ENCODE measurements at regions not wholly inside any gene's neighbourhood (a gene's known extent, or its start where the extent isn't known, plus 50 kb on each side); places are given as distances from the start of the nearest gene placed in this dataset.

DNA sequence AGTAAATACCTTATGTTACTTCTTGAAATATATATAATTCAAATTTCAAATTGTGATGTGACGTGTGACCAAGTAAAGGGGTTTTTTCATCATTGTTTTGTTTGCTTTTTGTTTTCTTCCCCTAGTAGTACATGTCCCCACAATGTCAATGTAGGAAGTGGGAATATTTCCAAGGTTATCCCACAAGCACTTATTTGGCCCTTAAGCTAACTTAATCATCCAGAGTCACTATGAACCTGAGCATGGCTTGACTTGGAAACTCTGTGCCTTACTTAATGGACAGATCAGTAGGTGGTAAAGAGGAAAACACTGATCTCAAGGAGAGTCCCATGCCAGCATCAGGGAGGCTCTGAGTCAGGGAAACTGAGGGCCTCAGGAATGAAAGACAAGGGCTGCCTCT lies 569.3 kb upstream of the IGFBP3 start:
- no peaks in the 10 kb centered on the region for H3K27me3 ChIP-seq (ENCODE audit: control insufficient read depth, insufficient read depth, low read length)
- no peak overlapping the region for H3K4me3 ChIP-seq (ENCODE audit: low read depth, low read length)
- H3K36me3 ChIP-seq (ENCODE audit: control insufficient read depth, insufficient read depth, low read length): no peaks in the 10 kb centered on the region
- no peak overlapping the region for H3K9ac ChIP-seq (ENCODE audit: low read depth, low read length)
- no peaks in the 10 kb centered on the region for H3K9me3 ChIP-seq (ENCODE audit: control insufficient read depth, insufficient read depth, low read length)
- H3K4me1 ChIP-seq (ENCODE audit: control insufficient read depth, insufficient read depth, low read length): no peaks in the 10 kb centered on the region

DNA sequence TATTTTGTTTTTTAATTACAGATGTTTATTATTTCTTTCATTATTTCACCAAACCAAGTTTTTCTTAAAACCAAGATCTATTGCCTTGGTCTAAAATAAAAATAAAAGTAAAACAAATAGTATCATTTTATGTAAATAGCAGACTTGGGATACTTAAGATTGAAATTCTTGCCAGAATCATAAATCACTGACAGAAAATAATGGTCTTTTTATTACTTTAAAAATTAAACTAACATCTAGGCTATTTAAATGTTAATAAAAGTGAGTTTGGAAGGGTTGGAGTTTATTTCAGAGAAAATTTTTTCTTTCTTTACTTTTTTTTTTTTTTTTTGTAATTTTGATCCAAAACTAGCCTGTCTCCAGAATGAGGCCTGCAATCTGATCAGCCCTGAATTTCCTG lies 568.0 kb upstream of the IGFBP3 start:
- no peaks in the 10 kb centered on the region for H3K27me3 ChIP-seq (ENCODE audit: control insufficient read depth, insufficient read depth, low read length)
- H3K9me3 ChIP-seq (ENCODE audit: control insufficient read depth, insufficient read depth, low read length): no peaks in the 10 kb centered on the region
- H3K4me1 ChIP-seq (ENCODE audit: control insufficient read depth, insufficient read depth, low read length): no peaks in the 10 kb centered on the region
- H3K9ac ChIP-seq (ENCODE audit: low read depth, low read length): no peak overlapping the region
- H3K36me3 ChIP-seq (ENCODE audit: control insufficient read depth, insufficient read depth, low read length): no peaks in the 10 kb centered on the region
- no peak overlapping the region for H3K4me3 ChIP-seq (ENCODE audit: low read depth, low read length)

DNA sequence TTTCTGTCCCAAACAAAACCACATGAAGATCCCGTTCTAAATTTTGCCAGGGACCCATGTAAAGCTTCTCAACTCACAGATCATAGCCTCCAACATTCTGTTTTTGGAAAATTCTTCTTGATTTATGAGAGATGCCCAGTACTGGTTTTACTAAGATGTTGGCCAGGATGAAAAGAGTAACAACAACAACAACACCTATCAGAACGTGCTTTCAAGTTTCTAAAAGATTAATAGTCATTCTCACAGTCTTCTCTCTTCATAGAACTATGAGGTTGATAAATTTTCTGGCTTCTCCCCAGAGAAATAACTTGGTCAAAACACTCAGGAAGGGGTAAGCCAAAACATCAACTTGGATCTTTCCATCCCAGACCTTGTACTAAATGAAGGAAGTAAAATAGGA lies 567.5 kb upstream of the IGFBP3 start:
- Histone ChIP-seq H3K27me3 (ENCODE audit: control insufficient read depth, insufficient read depth, low read length) (no peaks in the 10 kb centered on the region), H3K9me3 (ENCODE audit: control insufficient read depth, insufficient read depth, low read length) (no peaks in the 10 kb centered on the region), H3K36me3 (ENCODE audit: control insufficient read depth, insufficient read depth, low read length) (no peaks in the 10 kb centered on the region), H3K4me1 (ENCODE audit: control insufficient read depth, insufficient read depth, low read length) (no peaks in the 10 kb centered on the region), H3K4me3 (ENCODE audit: low read depth, low read length) (no peak overlapping the region), H3K9ac (ENCODE audit: low read depth, low read length) (no peak overlapping the region)

DNA sequence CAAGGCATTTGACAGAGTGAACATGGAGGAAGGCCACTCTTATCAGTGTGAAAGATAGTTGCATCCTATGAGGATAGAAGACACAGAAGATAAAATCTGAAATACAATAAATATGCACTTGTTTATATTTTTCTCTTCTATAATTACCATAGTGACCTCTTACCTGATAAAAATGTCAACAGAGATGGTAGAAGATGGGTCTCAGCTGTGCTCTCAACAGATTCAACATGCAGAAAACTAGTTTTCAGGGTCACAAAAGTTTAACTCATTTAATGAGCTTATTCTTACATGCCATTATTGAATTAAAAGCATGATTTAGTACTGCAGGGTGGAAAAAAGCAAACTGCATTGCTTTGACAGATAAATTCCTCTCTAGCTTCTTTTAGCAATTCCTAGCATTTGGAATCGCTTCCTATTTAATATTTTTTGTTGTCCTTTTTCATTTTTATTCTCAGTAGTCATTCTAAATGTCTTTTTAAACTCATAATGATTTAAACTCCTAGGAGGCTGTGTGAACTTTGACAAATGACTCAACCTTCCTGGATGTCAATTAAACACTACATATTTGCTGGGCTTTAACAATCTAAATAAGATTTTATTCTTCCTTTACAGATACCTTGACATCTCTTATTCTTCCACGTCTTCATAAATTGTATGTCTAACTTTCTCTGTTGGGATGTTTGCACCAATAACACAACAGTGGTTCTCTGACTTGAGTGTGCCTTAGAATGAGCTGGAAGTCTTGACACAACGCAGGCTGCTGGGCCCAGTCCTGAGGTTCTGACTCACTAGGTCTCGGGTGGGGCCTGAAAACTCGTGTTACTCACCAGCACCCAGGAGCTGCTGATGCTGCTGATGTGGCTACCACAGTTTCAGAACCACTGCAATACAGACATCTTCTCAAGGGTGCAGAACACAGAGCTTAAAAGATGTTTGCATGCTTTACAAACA lies 565.5 kb upstream of the IGFBP3 start:
- no peak overlapping the region for H3K9ac ChIP-seq (ENCODE audit: low read depth, low read length)
- H3K9me3 ChIP-seq (ENCODE audit: control insufficient read depth, insufficient read depth, low read length): no peaks in the 10 kb centered on the region
- H3K4me1 ChIP-seq (ENCODE audit: control insufficient read depth, insufficient read depth, low read length): no peaks in the 10 kb centered on the region
- no peaks in the 10 kb centered on the region for H3K36me3 ChIP-seq (ENCODE audit: control insufficient read depth, insufficient read depth, low read length)
- H3K27me3 ChIP-seq (ENCODE audit: control insufficient read depth, insufficient read depth, low read length): no peaks in the 10 kb centered on the region
- H3K4me3 ChIP-seq (ENCODE audit: low read depth, low read length): no peak overlapping the region

DNA sequence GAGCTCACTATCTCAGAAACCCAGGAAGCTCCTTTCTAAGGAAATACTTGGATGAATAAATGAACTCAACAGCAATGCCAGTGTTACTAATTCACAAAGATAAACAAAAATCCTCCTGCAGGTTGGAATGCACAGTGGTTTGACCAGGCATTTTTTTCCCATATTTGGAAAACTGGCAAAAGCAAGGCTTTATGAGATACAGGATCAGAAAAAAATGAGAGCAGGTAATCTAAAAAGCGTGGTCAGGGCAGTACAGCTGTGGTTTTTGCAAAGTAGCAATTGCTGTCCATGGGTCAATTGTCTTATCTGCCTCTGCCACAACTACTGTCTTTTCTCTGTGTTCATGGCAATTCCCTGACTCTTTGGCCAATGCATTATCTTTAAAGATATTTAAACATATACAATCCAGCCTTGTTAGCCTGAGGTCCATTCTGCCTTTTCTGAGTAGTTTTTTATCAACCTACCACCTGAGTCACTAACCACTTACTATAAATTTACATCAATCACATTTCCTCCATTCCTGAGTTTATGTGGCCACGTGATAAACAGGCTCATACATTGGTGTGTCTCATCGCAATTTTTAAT lies 564.5 kb upstream of the IGFBP3 start:
- Histone ChIP-seq H3K4me3 (ENCODE audit: low read depth, low read length) (no peak overlapping the region), H3K27me3 (ENCODE audit: control insufficient read depth, insufficient read depth, low read length) (no peaks in the 10 kb centered on the region), H3K9ac (ENCODE audit: low read depth, low read length) (no peak overlapping the region), H3K9me3 (ENCODE audit: control insufficient read depth, insufficient read depth, low read length) (no peaks in the 10 kb centered on the region), H3K4me1 (ENCODE audit: control insufficient read depth, insufficient read depth, low read length) (no peaks in the 10 kb centered on the region), H3K36me3 (ENCODE audit: control insufficient read depth, insufficient read depth, low read length) (no peaks in the 10 kb centered on the region)

DNA sequence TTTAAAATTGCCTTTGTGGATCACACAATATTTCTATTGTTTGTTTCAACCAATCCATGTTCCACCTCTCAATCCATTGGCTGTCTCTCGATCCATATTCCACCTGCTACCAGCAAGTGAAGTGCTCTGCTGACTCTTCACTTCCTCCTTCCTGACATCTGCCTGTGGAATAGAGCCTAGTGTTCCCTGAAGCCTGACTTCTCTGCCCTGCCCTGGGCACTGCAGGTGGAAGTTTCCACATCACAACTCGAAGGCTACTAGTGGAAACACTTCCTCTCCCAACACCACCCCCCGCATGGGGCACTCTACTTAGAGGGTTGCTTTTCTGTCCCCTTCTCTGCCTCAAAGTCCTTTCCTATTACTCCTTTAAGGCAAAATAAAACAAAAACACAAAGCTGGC lies 563.8 kb upstream of the IGFBP3 start:
- H3K4me3 ChIP-seq (ENCODE audit: low read depth, low read length): no peak overlapping the region
- H3K4me1 ChIP-seq (ENCODE audit: control insufficient read depth, insufficient read depth, low read length): no peaks in the 10 kb centered on the region
- no peak overlapping the region for H3K9ac ChIP-seq (ENCODE audit: low read depth, low read length)
- H3K36me3 ChIP-seq (ENCODE audit: control insufficient read depth, insufficient read depth, low read length): no peaks in the 10 kb centered on the region
- no peaks in the 10 kb centered on the region for H3K27me3 ChIP-seq (ENCODE audit: control insufficient read depth, insufficient read depth, low read length)
- H3K9me3 ChIP-seq (ENCODE audit: control insufficient read depth, insufficient read depth, low read length): no peaks in the 10 kb centered on the region

DNA sequence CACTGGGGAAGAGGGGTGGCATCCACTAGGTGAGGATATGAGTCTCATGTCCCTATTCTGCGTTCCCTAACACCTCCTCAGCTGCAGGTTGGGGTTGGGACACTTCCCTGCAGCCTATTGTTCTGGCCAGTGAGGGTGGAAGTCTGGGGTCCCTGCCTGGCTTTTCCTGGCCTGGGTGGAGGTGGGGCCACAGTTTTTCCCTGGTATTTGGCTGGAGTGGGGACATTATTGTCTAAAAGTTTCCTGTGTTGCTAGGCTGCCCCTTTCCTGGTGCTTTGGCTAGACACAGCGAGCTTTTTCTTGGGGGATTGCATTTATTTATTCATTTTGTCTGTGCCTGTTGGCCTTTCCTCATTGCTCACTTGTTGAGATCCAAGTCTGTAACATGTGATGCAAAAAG lies 559.5 kb upstream of the IGFBP3 start:
- Histone ChIP-seq H3K4me3 (ENCODE audit: low read depth, low read length) (no peak overlapping the region), H3K36me3 (ENCODE audit: control insufficient read depth, insufficient read depth, low read length) (no peaks in the 10 kb centered on the region), H3K9ac (ENCODE audit: low read depth, low read length) (no peak overlapping the region), H3K27me3 (ENCODE audit: control insufficient read depth, insufficient read depth, low read length) (no peaks in the 10 kb centered on the region), H3K4me1 (ENCODE audit: control insufficient read depth, insufficient read depth, low read length) (no peaks in the 10 kb centered on the region), H3K9me3 (ENCODE audit: control insufficient read depth, insufficient read depth, low read length) (no peaks in the 10 kb centered on the region)

DNA sequence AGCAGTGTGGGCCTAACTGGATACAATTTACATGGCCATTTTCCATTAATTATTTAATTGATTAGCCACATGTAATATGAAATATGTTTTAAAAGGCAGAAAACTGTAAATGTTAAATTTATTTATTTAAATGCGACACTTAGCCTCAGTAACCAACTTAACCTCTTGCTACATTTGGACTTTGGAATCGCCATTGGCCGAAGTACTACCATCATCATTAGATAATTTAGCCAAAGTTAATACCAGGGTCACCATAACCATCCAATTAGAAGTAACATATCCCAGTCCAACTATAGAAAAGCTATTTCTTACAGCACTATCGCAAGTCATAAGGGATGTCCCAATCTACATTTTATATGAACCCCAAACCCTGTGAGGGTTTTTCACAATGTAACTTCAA lies 558.6 kb upstream of the IGFBP3 start:
- H3K9ac ChIP-seq (ENCODE audit: low read depth, low read length): no peak overlapping the region

DNA sequence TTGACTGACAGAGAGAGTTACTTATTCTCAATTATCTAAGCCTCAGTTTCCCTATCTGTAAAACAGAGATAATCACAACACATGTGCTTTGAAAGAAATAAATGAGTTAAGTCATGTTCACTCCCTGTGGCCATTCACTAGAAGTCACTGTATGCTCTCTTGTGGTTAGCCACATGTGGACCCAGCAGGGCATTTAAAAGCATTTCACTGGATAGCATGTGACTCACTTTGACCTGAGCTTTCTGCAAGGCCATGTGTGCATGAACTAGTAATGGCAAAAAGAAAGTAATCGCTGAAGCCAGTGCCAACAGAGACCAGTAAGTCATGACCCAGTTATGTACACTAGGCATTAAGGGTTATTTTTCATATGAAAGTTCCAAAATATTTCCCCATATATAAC lies 557.0 kb upstream of the IGFBP3 start:
- no peak overlapping the region for H3K9ac ChIP-seq (ENCODE audit: low read depth, low read length)
- H3K36me3 ChIP-seq (ENCODE audit: control insufficient read depth, insufficient read depth, low read length): no peaks in the 10 kb centered on the region
- H3K4me1 ChIP-seq (ENCODE audit: control insufficient read depth, insufficient read depth, low read length): no peaks in the 10 kb centered on the region
- H3K9me3 ChIP-seq (ENCODE audit: control insufficient read depth, insufficient read depth, low read length): no peaks in the 10 kb centered on the region
- no peak overlapping the region for H3K4me3 ChIP-seq (ENCODE audit: low read depth, low read length)
- H3K27me3 ChIP-seq (ENCODE audit: control insufficient read depth, insufficient read depth, low read length): no peaks in the 10 kb centered on the region

More for the DNA sequence above, 558.6 kb upstream of the IGFBP3 start:
- Histone ChIP-seq H3K4me1 (ENCODE audit: control insufficient read depth, insufficient read depth, low read length) (no peaks in the 10 kb centered on the region), H3K27me3 (ENCODE audit: control insufficient read depth, insufficient read depth, low read length) (no peaks in the 10 kb centered on the region), H3K36me3 (ENCODE audit: control insufficient read depth, insufficient read depth, low read length) (no peaks in the 10 kb centered on the region), H3K9me3 (ENCODE audit: control insufficient read depth, insufficient read depth, low read length) (no peaks in the 10 kb centered on the region), H3K4me3 (ENCODE audit: low read depth, low read length) (no peak overlapping the region)

DNA sequence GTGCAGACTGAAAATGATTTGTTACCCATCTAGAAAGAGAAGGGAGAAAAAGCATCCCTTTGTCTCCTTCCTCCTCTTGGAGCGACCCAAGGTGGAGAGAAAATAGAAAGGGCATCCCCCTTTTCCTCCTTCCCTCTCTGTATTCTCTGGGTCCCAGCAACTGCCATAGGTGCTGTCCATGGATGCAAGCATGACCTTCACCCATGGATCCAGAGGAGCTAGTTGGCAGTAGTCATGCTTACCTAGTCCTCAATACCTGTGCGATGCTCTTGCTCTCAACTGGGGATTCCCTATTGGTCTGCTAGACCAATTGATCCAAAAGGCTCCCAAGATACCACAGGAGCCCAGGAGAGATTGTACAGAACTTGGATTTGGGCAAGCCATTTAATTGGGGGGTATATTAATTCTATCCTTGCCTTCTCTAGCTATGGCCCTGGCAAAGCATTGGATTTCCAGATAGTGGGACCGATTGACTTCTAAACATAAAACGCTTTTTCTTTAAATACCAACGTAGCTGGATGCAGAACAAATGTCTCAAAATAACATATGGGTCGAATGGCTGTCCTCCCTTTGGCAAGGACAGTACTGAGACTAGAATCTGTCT lies 547.8 kb upstream of the IGFBP3 start:
- no peaks in the 10 kb centered on the region for H3K4me1 ChIP-seq (ENCODE audit: control insufficient read depth, insufficient read depth, low read length)
- no peaks in the 10 kb centered on the region for H3K36me3 ChIP-seq (ENCODE audit: control insufficient read depth, insufficient read depth, low read length)
- H3K9ac ChIP-seq (ENCODE audit: low read depth, low read length): no peak overlapping the region
- H3K9me3 ChIP-seq (ENCODE audit: control insufficient read depth, insufficient read depth, low read length): peaks cover 23% of the 10 kb centered on the region
- no peaks in the 10 kb centered on the region for H3K27me3 ChIP-seq (ENCODE audit: control insufficient read depth, insufficient read depth, low read length)
- no peak overlapping the region for H3K4me3 ChIP-seq (ENCODE audit: low read depth, low read length)

DNA sequence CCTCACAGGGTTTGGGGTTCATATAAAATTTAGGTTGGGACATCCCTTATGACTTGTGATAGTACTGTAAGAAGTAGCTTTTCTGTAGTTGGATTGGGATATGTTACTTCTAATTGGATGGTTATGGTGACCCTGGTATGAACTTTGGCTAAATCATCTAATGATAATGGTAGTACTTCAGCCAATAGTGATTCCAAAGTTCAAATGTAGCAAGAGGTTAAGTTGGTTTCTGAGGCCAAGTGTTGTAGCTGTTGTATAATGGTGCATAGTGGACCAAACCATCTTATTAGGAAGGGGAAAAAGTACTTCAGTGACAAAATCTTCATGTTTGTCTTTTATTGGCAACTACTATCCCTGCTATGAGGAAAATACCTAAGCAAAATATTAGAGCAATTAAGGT lies 542.1 kb upstream of the IGFBP3 start:
- no peak overlapping the region for H3K4me3 ChIP-seq (ENCODE audit: low read depth, low read length)
- peaks cover 15% of the 10 kb centered on the region for H3K9me3 ChIP-seq (ENCODE audit: control insufficient read depth, insufficient read depth, low read length)
- H3K36me3 ChIP-seq (ENCODE audit: control insufficient read depth, insufficient read depth, low read length): no peaks in the 10 kb centered on the region

DNA sequence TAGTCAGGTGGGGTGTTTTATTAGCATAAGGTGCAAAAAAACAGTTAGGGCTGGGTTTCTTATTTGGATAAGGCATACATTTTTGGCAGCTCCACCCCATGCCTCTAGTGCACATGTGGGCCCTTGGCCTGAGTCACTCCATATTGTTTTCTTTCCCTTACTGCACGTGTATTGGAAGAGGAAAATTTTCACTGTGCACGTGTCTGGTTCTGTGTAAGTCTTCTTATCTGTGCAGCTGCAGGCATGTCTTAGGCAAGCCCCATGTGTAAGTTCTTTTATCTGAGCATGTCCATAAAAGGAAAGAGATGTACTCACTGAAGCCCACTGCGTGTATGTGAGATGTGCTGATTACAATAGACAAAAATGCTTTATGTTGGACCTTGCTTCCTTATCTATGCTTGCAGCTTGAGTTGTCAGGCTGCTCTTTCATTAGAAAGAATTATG lies 540.3 kb upstream of the IGFBP3 start:
- peaks cover 7% of the 10 kb centered on the region for H3K9me3 ChIP-seq (ENCODE audit: control insufficient read depth, insufficient read depth, low read length)

More for the DNA sequence above, 542.1 kb upstream of the IGFBP3 start:
- Histone ChIP-seq H3K9ac (ENCODE audit: low read depth, low read length) (no peak overlapping the region), H3K4me1 (ENCODE audit: control insufficient read depth, insufficient read depth, low read length) (no peaks in the 10 kb centered on the region), H3K27me3 (ENCODE audit: control insufficient read depth, insufficient read depth, low read length) (no peaks in the 10 kb centered on the region)

More for the DNA sequence above, 540.3 kb upstream of the IGFBP3 start:
- no peaks in the 10 kb centered on the region for H3K36me3 ChIP-seq (ENCODE audit: control insufficient read depth, insufficient read depth, low read length)
- no peak overlapping the region for H3K4me3 ChIP-seq (ENCODE audit: low read depth, low read length)
- H3K9ac ChIP-seq (ENCODE audit: low read depth, low read length): no peak overlapping the region
- no peaks in the 10 kb centered on the region for H3K27me3 ChIP-seq (ENCODE audit: control insufficient read depth, insufficient read depth, low read length)
- H3K4me1 ChIP-seq (ENCODE audit: control insufficient read depth, insufficient read depth, low read length): no peaks in the 10 kb centered on the region
